ENCODE measurements at regions not wholly inside any gene's neighbourhood (a gene's known extent, or its start where the extent isn't known, plus 50 kb on each side); places are given as distances from the start of the nearest gene placed in this dataset.

- Histone ChIP-seq H3K27me3 (ENCODE audit: insufficient read depth, low read depth, severe bottlenecking) (peaks cover 31% of the 10 kb centered on the region), H3K4me3 (ENCODE audit: low read depth, low read length) (no peak overlapping the region), H3K27ac (no peak overlapping the region), H3K9me3 (ENCODE audit: severe bottlenecking) (peaks cover 3% of the 10 kb centered on the region), H3K36me3 (no peaks in the 10 kb centered on the region)
- TF ChIP-seq, protein P1, sequence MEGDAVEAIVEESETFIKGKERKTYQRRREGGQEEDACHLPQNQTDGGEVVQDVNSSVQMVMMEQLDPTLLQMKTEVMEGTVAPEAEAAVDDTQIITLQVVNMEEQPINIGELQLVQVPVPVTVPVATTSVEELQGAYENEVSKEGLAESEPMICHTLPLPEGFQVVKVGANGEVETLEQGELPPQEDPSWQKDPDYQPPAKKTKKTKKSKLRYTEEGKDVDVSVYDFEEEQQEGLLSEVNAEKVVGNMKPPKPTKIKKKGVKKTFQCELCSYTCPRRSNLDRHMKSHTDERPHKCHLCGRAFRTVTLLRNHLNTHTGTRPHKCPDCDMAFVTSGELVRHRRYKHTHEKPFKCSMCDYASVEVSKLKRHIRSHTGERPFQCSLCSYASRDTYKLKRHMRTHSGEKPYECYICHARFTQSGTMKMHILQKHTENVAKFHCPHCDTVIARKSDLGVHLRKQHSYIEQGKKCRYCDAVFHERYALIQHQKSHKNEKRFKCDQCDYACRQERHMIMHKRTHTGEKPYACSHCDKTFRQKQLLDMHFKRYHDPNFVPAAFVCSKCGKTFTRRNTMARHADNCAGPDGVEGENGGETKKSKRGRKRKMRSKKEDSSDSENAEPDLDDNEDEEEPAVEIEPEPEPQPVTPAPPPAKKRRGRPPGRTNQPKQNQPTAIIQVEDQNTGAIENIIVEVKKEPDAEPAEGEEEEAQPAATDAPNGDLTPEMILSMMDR (IDR thresholded peaks at IDR 0.05; ENCODE audit: low read depth, low read length), result no peak
- no peak for DNase-seq
These were observed 677.8 kb downstream of the BCL11B start for GRCh38 chr14:98594156-98594555.

GRCh38 chr14:98598576-98598975 lies 673.4 kb downstream of the BCL11B start:
- TF ChIP-seq, protein P1 (IDR thresholded peaks at IDR 0.05; ENCODE audit: low read depth, low read length), result no peak
- no peak for DNase-seq
- Histone ChIP-seq H3K27me3 (ENCODE audit: insufficient read depth, low read depth, severe bottlenecking) (peaks cover 36% of the 10 kb centered on the region), H3K27ac (no peak overlapping the region), H3K36me3 (no peaks in the 10 kb centered on the region), H3K4me3 (ENCODE audit: low read depth, low read length) (no peak overlapping the region), H3K9me3 (ENCODE audit: severe bottlenecking) (peaks cover 3% of the 10 kb centered on the region)

- Histone ChIP-seq H3K36me3 (no peaks in the 10 kb centered on the region), H3K27ac (no peak overlapping the region), H3K4me3 (ENCODE audit: low read depth, low read length) (no peak overlapping the region), H3K9me3 (ENCODE audit: severe bottlenecking) (peaks cover 3% of the 10 kb centered on the region), H3K27me3 (ENCODE audit: insufficient read depth, low read depth, severe bottlenecking) (peaks cover 35% of the 10 kb centered on the region)
- DNase-seq, result no peak
- TF ChIP-seq, protein P1 (IDR thresholded peaks at IDR 0.05; ENCODE audit: low read depth, low read length), result no peak
These were observed 672.9 kb downstream of the BCL11B start for GRCh38 chr14:98599082-98599481.

DNA sequence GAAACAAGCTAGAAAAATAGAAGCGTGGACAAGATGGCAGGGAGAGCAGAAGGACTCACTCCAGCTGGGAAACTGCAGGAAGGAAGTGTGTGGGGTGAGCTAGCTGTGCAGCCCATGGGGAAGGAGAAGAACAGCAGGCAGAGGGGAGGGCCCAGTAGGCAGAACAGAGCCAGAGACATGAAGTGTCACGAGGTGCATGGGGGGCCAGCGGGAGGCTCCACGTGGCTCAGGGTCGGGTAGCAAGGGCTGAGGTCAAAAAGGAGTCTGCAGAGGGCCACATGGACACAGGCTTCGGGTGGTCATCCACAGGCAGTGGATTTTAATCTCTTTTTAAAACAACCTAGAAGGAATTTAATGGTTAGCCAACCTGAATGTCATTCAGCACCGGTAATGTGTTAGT lies 669.0 kb downstream of the BCL11B start:
- Histone ChIP-seq H3K4me3 (ENCODE audit: low read depth, low read length) (no peak overlapping the region), H3K27me3 (ENCODE audit: insufficient read depth, low read depth, severe bottlenecking) (peaks cover 55% of the 10 kb centered on the region), H3K27ac (no peak overlapping the region), H3K36me3 (no peaks in the 10 kb centered on the region), H3K9me3 (ENCODE audit: severe bottlenecking) (no peaks in the 10 kb centered on the region)
- DNase-seq, result no peak
- TF ChIP-seq, protein P1 (IDR thresholded peaks at IDR 0.05; ENCODE audit: low read depth, low read length), result no peak

GRCh38 chr14:98605043-98605442 lies 667.0 kb downstream of the BCL11B start:
- H3K4me3 ChIP-seq (ENCODE audit: low read depth, low read length), result no peak overlapping the region
- H3K27ac ChIP-seq, result no peak overlapping the region
- H3K27me3 ChIP-seq (ENCODE audit: insufficient read depth, low read depth, severe bottlenecking), result peaks cover 64% of the 10 kb centered on the region
- TF ChIP-seq, protein P1 (IDR thresholded peaks at IDR 0.05; ENCODE audit: low read depth, low read length), result no peak
- DNase-seq, result no peak
- no peaks in the 10 kb centered on the region for H3K36me3 ChIP-seq
- H3K9me3 ChIP-seq (ENCODE audit: severe bottlenecking), result no peaks in the 10 kb centered on the region

DNA sequence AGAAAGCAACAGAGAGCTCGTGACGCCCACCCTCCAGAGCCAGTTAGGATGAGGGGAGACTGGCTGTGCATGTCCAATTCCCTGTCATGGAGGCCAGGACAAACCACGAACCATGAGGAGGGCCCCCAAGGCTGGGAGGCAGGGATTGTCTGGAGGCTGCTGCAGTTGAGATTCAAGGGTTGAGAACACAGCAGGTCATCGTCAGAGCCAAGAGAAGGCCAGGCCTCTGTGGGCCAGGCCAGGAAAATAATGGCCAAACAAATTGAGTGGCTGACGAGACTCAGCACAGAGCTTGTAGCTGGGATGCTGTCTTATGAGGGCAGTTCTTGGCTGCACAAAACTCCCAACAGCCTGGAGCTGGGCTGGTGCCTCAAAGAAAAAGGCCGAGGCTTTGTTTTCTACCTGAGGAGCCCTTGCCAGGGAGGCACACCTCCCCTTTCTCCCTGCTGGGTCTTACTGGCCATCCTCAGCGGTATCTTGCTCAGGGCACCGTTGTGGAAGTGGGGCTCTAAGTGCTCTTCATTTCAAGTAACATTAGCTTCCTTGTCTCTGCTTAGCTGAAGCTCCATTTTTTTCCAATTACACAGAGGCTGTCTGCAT lies 665.9 kb downstream of the BCL11B start:
- Histone ChIP-seq H3K36me3 (no peaks in the 10 kb centered on the region), H3K27ac (no peak overlapping the region), H3K9me3 (ENCODE audit: severe bottlenecking) (no peaks in the 10 kb centered on the region), H3K4me3 (ENCODE audit: low read depth, low read length) (no peak overlapping the region), H3K27me3 (ENCODE audit: insufficient read depth, low read depth, severe bottlenecking) (peaks cover 69% of the 10 kb centered on the region)
- TF ChIP-seq, protein P1 (IDR thresholded peaks at IDR 0.05; ENCODE audit: low read depth, low read length), result no peak
- DNase-seq, result no peak
